ENCODE measurements at regions not wholly inside any gene's neighbourhood (a gene's known extent, or its start where the extent isn't known, plus 50 kb on each side); places are given as distances from the start of the nearest gene placed in this dataset.

GRCh38 chr9:81145331-81145963 is 543.9 kb downstream of the TLE1 start:
- TF ChIP-seq CTCF (IDR thresholded peaks at IDR 0.05; ENCODE audit: low read depth, low read length): no peak
- no peak for DNase-seq (ENCODE audit: extremely low read depth, low read depth)

GRCh38 chr9:81141961-81142360 is 547.4 kb downstream of the TLE1 start:
- DNase-seq (ENCODE audit: extremely low read depth, low read depth): no peak
- no peak for TF ChIP-seq CTCF (IDR thresholded peaks at IDR 0.05; ENCODE audit: low read depth, low read length)

- no peak for TF ChIP-seq CTCF (IDR thresholded peaks at IDR 0.05; ENCODE audit: low read depth, low read length)
- no peak for DNase-seq (ENCODE audit: extremely low read depth, low read depth)
These were observed 551.3 kb downstream of the TLE1 start for GRCh38 chr9:81137976-81138568.

GRCh38 chr9:81132796-81133195 is 556.6 kb downstream of the TLE1 start:
- no peak for TF ChIP-seq CTCF (IDR thresholded peaks at IDR 0.05; ENCODE audit: low read depth, low read length)
- DNase-seq (ENCODE audit: extremely low read depth, low read depth): no peak

- no peak for DNase-seq (ENCODE audit: extremely low read depth, low read depth)
- no peak for TF ChIP-seq CTCF (IDR thresholded peaks at IDR 0.05; ENCODE audit: low read depth, low read length)
These were observed 557.0 kb downstream of the TLE1 start for GRCh38 chr9:81132318-81132717.

- TF ChIP-seq CTCF (IDR thresholded peaks at IDR 0.05; ENCODE audit: low read depth, low read length): no peak
- DNase-seq (ENCODE audit: extremely low read depth, low read depth): no peak
These were observed 560.6 kb downstream of the TLE1 start for GRCh38 chr9:81128701-81129100.

GRCh38 chr9:81125446-81126092 is 563.8 kb downstream of the TLE1 start:
- no peak for TF ChIP-seq CTCF (IDR thresholded peaks at IDR 0.05; ENCODE audit: low read depth, low read length)
- no peak for DNase-seq (ENCODE audit: extremely low read depth, low read depth)

Measured in AG09319 (cell line).